ENCODE measurements at regions not wholly inside any gene's neighbourhood (a gene's known extent, or its start where the extent isn't known, plus 50 kb on each side); places are given as distances from the start of the nearest gene placed in this dataset.

- no peak for TF ChIP-seq CTCF (IDR thresholded peaks at IDR 0.05; ENCODE audit: control extremely low read depth, extremely low read depth)
- no peak overlapping the region for H3K9ac ChIP-seq (ENCODE audit: insufficient read depth in 1 of 2, low read length in 2 of 2)
- DNase-seq (no peak), ATAC-seq (ENCODE audit: insufficient read depth, low FRiP score) (no peak)
- no peaks in the 10 kb centered on the region for H3K36me3 ChIP-seq (ENCODE audit: control insufficient read depth in 4 of 4, insufficient read depth in 4 of 4, low read length in 4 of 4)
- no peaks in the 10 kb centered on the region for H3K9me3 ChIP-seq (ENCODE audit: control insufficient read depth in 4 of 4, insufficient read depth in 3 of 4, low read length in 3 of 4)
- no peak overlapping the region for H3K27ac ChIP-seq (ENCODE audit: low read depth in 1 of 2, low read length in 1 of 2)
- H3K27me3 ChIP-seq (ENCODE audit: control insufficient read depth in 3 of 3, insufficient read depth in 3 of 3, low read length in 2 of 3): no peaks in the 10 kb centered on the region
- peaks cover 0 to 5% (median 0%) of the 10 kb centered on the region in 5 donors for H3K4me1 ChIP-seq (ENCODE audit: control insufficient read depth in 5 of 5, insufficient read depth in 5 of 5, low read length in 5 of 5)
- no peak overlapping the region for H3K4me3 ChIP-seq
Observed at GRCh38 chr4:121270389-121270788, 106.3 kb upstream of the TNIP3 start.

GRCh38 chr4:121269001-121269400 lies 104.9 kb upstream of the TNIP3 start:
- WGBS, 2 donors: 98 to 100% methylated on average over 1 of the region's 1 CpG
- ATAC-seq (ENCODE audit: insufficient read depth, low FRiP score): no peak

GRCh38 chr4:121266982-121267381 lies 102.9 kb upstream of the TNIP3 start:
- Histone ChIP-seq H3K27me3 (ENCODE audit: control insufficient read depth in 3 of 3, insufficient read depth in 3 of 3, low read length in 2 of 3) (no peaks in the 10 kb centered on the region), H3K9ac (ENCODE audit: insufficient read depth in 1 of 2, low read length in 2 of 2) (no peak overlapping the region), H3K4me3 (no peak overlapping the region), H3K4me1 (ENCODE audit: control insufficient read depth in 5 of 5, insufficient read depth in 5 of 5, low read length in 5 of 5) (peaks cover 0 to 1% (median 0%) of the 10 kb centered on the region in 5 donors), H3K36me3 (ENCODE audit: control insufficient read depth in 4 of 4, insufficient read depth in 4 of 4, low read length in 4 of 4) (no peaks in the 10 kb centered on the region), H3K27ac (ENCODE audit: low read depth in 1 of 2, low read length in 1 of 2) (no peak overlapping the region), H3K9me3 (ENCODE audit: control insufficient read depth in 4 of 4, insufficient read depth in 3 of 4, low read length in 3 of 4) (no peaks in the 10 kb centered on the region)
- no peak for TF ChIP-seq CTCF (IDR thresholded peaks at IDR 0.05; ENCODE audit: control extremely low read depth, extremely low read depth)
- no peak for DNase-seq
- 50 to 55% methylated on average over 3 of the region's 3 CpGs for WGBS, 2 donors
- ATAC-seq (ENCODE audit: insufficient read depth, low FRiP score): no peak

More at GRCh38 chr4:121269001-121269400, 104.9 kb upstream of the TNIP3 start:
- no peak overlapping the region for H3K27ac ChIP-seq (ENCODE audit: low read depth in 1 of 2, low read length in 1 of 2)
- H3K27me3 ChIP-seq (ENCODE audit: control insufficient read depth in 3 of 3, insufficient read depth in 3 of 3, low read length in 2 of 3): no peaks in the 10 kb centered on the region
- no peak for DNase-seq
- H3K4me1 ChIP-seq (ENCODE audit: control insufficient read depth in 5 of 5, insufficient read depth in 5 of 5, low read length in 5 of 5): peaks cover 0 to 5% (median 0%) of the 10 kb centered on the region in 5 donors
- no peak for TF ChIP-seq CTCF (IDR thresholded peaks at IDR 0.05; ENCODE audit: control extremely low read depth, extremely low read depth)
- no peak overlapping the region for H3K9ac ChIP-seq (ENCODE audit: insufficient read depth in 1 of 2, low read length in 2 of 2)
- H3K36me3 ChIP-seq (ENCODE audit: control insufficient read depth in 4 of 4, insufficient read depth in 4 of 4, low read length in 4 of 4): no peaks in the 10 kb centered on the region
- no peak overlapping the region for H3K4me3 ChIP-seq
- H3K9me3 ChIP-seq (ENCODE audit: control insufficient read depth in 4 of 4, insufficient read depth in 3 of 4, low read length in 3 of 4): no peaks in the 10 kb centered on the region

- no peaks in the 10 kb centered on the region for H3K27me3 ChIP-seq (ENCODE audit: control insufficient read depth in 3 of 3, insufficient read depth in 3 of 3, low read length in 2 of 3)
- H3K36me3 ChIP-seq (ENCODE audit: control insufficient read depth in 4 of 4, insufficient read depth in 4 of 4, low read length in 4 of 4): no peaks in the 10 kb centered on the region
- ATAC-seq (ENCODE audit: insufficient read depth, low FRiP score) (no peak), DNase-seq (no peak)
- no peak overlapping the region for H3K9ac ChIP-seq (ENCODE audit: insufficient read depth in 1 of 2, low read length in 2 of 2)
- H3K4me1 ChIP-seq (ENCODE audit: control insufficient read depth in 5 of 5, insufficient read depth in 5 of 5, low read length in 5 of 5): peaks cover 0 to 9% (median 4%) of the 10 kb centered on the region in 5 donors
- no peak for TF ChIP-seq CTCF (IDR thresholded peaks at IDR 0.05; ENCODE audit: control extremely low read depth, extremely low read depth)
- no peak overlapping the region for H3K27ac ChIP-seq (ENCODE audit: low read depth in 1 of 2, low read length in 1 of 2)
- no peak overlapping the region for H3K4me3 ChIP-seq
- 83 to 87% methylated on average over 3 of the region's 3 CpGs for WGBS, 2 donors
- peaks cover 0 to 1% (median 0%) of the 10 kb centered on the region in 4 donors for H3K9me3 ChIP-seq (ENCODE audit: control insufficient read depth in 4 of 4, insufficient read depth in 3 of 4, low read length in 3 of 4)
Observed at GRCh38 chr4:121256887-121257466, 92.9 kb upstream of the TNIP3 start.
